CD1c-positive myeloid dendritic cell (primary cell): ENCODE measurements at regions not wholly inside any gene's neighbourhood (a gene's known extent, or its start where the extent isn't known, plus 50 kb on each side); places are given as distances from the start of the nearest gene placed in this dataset.
"Not testable (repeated sequence)": the region's sequence is repeated elsewhere in the genome, so short reads cannot be mapped to it uniquely, and the experiment has no call there.

Experiments
- DNase-seq: peaks from one replicate; pipeline ENCODE4 v3.0.0-alpha.2; 2016; ENCODE audit errors: extremely low spot score

- no peak for DNase-seq
Measured at GRCh38 chr15:87537295-87537694, 719.2 kb downstream of the NTRK3 start.

DNA sequence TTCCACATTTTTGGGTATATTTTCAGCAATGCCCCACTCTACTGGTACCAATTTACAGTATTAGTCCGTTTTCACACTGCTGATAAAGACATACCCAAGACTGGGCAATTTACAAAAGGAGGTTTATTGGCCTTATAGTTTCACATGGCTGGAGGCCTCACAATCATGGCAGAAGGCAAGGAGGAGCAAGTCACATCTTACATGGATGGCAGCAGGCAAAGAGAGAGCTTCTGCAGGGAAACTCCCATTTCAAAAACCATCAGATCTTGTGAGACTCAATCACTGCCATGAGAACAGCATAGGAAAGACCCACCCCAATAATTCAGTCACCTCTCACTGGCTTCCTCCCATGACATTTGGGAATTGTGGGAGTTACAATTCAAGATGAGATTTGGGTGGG lies 722.9 kb downstream of the NTRK3 start:
- not testable (repeated sequence) for DNase-seq

DNA sequence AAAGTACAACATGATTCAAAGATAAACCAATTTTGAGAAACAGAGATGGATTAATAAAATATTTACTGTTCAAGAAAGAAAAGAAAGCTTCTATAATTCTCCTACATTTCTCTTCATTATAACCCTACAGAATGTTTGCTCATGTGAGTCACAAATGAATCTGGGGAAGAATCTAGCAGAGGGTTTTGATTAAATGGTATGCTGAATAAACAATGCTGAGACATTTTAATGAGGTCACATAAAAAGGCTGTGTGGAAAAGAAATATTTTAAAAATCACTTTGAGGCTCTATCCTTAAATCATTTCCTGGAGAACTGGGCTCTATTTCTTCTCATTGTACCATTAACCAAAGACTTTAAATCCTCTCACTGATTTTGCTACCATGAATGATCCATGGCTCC lies 727.7 kb downstream of the NTRK3 start:
- DNase-seq = no peak

DNA sequence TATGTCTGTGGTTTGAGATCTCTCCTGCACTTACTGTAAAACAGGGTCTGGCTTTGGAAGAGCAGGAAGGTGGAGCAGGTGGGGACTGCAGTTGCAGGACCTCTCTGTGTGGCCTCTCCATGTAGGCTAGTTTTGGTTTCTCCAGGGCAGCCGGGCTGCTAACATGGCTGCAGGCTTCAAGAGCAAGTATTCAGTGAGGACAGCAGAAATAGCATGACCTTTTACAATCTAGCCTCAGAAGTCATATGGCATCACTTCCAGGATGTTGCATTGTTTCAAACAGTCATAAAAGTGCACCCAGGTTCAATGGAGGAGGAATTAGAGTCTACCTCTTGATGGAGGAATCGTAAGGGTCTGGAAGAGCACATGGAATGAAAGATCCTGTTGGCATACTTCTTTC lies 728.7 kb downstream of the NTRK3 start:
- no peak for DNase-seq

GRCh38 chr15:87527416-87527815 lies 729.1 kb downstream of the NTRK3 start:
- DNase-seq = no peak

GRCh38 chr15:87523516-87523915 lies 733.0 kb downstream of the NTRK3 start:
- DNase-seq = no peak

GRCh38 chr15:87522997-87523396 lies 733.5 kb downstream of the NTRK3 start:
- no peak for DNase-seq

DNA sequence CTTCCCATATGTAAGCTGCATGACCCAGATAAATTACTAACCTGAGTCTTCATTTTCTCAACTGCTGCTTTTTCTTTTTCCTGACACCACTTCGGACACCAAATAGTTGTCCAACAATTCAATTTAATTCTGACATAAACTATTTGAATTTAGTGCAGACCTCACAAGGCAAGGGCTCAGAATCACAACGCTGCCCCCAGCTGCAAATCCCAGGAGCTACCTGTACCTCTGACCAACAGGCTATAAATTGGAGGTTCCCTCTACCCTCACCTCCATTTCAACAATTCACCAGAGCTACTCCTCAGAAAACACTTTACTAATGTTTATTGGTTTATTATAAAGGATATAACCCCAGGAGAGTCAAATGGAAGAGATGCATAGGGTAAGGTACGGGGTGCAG lies 737.6 kb downstream of the NTRK3 start:
- no peak for DNase-seq

DNA sequence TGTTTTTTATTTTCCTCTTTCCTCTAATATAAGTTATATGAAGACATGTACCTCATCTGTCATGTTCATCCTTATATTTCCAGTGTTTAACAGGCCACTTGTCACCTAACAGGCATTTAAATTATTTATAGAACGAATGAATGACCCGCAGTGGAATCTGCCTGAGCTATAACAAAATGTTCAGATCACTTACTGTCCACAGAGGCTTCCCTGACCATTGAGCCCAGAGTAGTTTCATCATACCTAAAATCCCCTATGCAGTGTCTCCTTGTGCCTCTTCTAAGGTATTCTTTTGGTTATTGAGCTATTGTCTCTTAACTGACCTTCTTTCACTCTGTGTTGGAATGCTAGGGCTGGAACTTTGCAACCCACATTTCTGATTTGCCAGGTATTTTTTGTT lies 748.5 kb downstream of the NTRK3 start:
- no peak for DNase-seq

DNA sequence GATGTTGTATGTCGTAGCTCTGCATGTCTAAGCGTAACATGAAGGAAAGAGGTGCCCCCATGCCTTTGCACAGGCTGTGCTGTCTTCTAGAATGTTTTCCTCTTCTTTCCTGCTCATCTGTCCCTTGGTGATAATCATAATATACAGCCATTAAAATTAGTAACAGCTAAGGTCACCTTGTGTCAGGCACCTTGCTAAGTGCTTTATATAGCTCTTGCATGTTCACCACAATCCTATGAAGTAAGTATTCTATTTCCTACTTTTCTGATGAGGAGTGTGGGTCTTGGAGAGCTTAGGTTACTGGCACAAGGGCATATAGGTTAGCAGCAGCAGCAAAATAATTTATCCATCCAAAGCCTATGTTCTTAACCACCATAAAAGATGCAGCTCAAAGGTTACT lies 754.4 kb downstream of the NTRK3 start:
- no peak for DNase-seq

GRCh38 chr15:87500240-87500639 lies 756.3 kb downstream of the NTRK3 start:
- DNase-seq = no peak

DNA sequence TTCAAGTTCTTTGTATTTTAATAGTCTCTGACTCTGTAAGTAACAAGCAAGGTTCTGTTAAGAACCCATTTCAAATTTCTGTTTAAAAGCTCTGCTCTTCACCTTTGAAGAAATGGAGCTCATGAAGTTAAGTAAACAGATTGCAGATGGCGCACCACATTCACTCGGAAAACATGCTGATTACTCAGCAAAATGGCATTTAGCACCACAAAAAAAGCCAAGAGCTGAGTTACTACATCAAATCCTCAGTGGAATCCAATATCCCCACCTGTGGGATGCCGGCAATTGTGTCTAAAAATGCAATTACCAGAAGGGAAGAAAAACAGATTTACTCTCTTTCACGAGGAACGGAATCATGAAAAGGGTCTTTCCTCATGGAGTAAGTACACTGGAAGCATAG lies 758.0 kb downstream of the NTRK3 start:
- DNase-seq = no peak

- DNase-seq = no peak
Measured at GRCh38 chr15:87496795-87497194, 759.7 kb downstream of the NTRK3 start.

- DNase-seq = no peak
Measured at GRCh38 chr15:87496109-87496508, 760.4 kb downstream of the NTRK3 start.

DNA sequence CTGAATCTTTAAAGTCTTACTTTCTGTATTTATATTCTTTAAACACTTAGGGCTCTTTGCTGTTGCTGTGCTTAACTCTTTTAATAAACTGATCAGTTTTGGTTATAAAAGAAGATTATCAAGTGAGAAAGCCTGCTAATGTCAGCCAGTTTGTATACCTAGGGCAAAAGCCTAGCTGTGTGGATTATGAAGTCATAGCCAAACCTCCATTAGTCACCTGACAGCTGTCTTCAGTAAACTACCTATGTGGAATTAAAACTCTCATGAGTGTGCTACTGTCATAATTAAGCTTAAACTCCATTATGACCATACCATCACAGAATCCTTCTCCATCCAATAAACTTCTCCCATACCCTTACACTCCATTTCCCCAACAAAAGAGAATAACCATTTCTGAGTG lies 762.7 kb downstream of the NTRK3 start:
- DNase-seq = no peak

DNA sequence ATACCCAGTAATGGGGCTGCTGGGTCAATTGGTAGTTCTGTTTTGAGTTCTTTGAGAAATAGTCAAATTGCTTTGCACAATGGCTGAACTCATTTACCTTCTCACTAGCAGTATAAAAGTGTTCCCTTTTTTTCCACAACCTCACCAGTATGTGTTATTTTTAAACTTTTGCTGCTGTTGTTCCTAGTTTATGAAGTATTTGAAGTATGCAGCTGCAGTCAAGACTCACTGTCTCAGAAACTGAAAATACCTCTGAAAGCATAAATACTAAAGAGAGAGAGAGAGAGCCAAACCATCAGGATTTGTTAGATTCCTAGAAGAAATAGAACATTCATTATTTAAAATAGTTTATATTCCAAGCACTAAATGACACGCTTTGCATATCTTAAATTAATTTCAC lies 764.2 kb downstream of the NTRK3 start:
- no peak for DNase-seq

DNA sequence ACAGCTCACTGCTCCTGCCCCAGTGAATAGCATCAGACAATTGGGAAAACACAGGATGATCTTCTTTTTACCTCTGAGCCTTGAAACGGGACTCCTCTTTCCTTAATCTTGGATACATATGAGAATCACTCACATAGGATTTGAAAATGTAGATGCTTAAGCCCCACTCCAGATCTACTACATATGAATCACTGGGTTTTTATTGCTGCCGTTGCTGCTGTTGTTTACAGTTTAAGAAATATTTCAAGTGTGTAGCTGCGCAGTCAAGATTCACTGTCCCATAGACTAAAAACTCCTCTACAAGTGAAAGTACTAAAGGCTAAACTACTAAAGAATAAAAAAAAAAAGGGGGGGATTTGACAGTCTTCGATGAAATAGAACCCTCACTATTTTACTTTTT lies 765.9 kb downstream of the NTRK3 start:
- DNase-seq = no peak

GRCh38 chr15:87489902-87490665 lies 766.5 kb downstream of the NTRK3 start:
- no peak for DNase-seq

DNA sequence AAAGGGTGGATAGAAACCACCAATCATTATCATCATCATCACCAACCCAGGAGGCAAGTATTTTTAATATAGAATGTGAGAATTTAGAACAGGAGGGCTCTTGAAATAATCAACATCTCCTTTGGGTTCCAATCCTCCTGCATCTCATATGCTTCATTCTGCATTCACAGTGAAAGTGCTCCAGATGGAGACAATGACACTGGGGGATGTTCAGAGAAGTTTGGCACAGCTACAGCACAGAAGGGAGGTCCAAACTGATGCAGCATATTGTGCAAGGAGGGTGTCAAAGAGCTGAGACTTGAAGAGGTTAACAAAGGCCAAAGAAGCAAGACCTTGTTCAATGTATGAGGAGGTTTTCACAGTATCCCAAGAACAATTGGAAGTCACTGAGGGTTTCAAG lies 767.1 kb downstream of the NTRK3 start:
- no peak for DNase-seq

DNA sequence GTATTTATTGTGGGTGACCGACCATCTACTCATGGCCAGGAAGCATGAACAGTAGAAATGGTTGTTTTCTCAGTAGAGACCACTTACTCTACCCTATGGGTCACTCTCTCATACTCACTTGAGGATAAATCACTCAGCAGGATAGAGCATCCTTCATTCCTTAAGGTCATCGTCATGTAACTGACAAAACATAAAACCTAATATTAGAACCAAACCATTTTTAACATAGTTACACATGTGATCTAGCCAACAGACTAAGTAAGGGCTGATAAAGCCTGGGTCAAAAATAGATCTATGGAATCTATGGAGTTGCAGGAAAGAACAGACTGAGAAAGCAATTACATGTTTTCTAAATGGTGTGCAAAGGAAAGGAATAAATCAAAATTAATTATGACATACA lies 769.1 kb downstream of the NTRK3 start:
- DNase-seq = no peak

- no peak for DNase-seq
Measured at GRCh38 chr15:87483468-87483867, 773.1 kb downstream of the NTRK3 start.

- no peak for DNase-seq
Measured at GRCh38 chr15:87481126-87481525, 775.4 kb downstream of the NTRK3 start.

DNA sequence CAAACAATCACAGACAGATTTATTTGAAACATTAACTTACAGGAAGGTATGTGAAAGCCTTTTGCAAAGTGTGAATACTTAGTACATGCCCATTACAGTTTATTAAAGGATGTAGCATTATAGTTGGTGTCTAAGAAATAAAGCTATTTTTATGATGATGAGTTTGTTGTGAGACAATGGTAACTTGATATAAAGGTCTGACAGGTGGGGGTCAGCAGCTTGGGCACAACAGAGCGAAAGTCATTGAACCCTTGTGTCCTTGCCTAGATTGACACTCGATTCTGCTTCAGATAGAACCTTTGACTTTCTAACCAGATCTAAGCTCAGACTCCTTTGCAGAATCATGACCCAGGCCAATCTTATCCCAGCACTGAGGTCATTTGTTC lies 777.9 kb downstream of the NTRK3 start:
- DNase-seq = no peak
